ENCODE measurements at regions not wholly inside any gene's neighbourhood (a gene's known extent, or its start where the extent isn't known, plus 50 kb on each side); places are given as distances from the start of the nearest gene placed in this dataset.

- Mint-ChIP-seq H3K27me3 (ENCODE audit: insufficient read depth, unreplicated experiment) (no peaks in the 10 kb centered on the region), H3K36me3 (ENCODE audit: insufficient read depth, unreplicated experiment) (no peaks in the 10 kb centered on the region), H3K4me3 (ENCODE audit: unreplicated experiment) (no peak overlapping the region), H3K9me3 (ENCODE audit: unreplicated experiment) (peaks cover 41% of the 10 kb centered on the region), H3K27ac (ENCODE audit: low read depth, unreplicated experiment) (no peak overlapping the region), H3K4me1 (ENCODE audit: insufficient read depth, unreplicated experiment) (no peaks in the 10 kb centered on the region)
- POLR2A ChIA-PET, result no interaction called here
- no TSS peak for BruUV-seq (replicated peaks)
- intact Hi-C loops (cut with micrococcal nuclease), result no loop called here
- no peak for TF ChIP-seq CTCF (IDR thresholded peaks at IDR 0.05; ENCODE audit: unreplicated experiment)
- CTCF ChIA-PET, result interaction anchor here (1.4 kb wide), 1 partner anchor 378 kb away, joined by 5 read pairs; no protein-coding TSS in a partner anchor
- DNase-seq (ENCODE audit: unreplicated experiment), result no peak
These were observed 98.1 kb upstream of the CCL2 start for GRCh38 chr17:34156741-34157589.

DNA sequence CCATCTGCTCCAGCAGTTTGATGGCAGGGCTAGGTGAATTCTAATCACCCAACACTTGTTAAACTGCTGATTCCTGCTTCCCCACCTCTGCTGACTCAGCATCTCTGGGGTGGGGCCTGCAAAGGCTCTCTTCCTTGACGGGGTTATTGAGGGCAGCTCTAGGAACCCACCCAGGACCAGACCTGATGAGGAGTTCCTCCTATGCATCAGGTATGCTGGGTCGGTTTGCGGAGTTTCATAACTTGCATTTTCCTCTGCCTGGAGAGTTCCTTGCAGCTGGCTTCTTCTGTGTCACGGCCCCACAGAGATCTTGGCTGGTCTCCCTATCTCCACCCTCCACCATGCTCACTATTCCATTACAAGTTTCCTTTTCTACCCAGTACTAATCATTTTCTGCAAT lies 93.4 kb upstream of the CCL2 start:
- no peaks in the 10 kb centered on the region for H3K4me1 Mint-ChIP-seq (ENCODE audit: insufficient read depth, unreplicated experiment)
- H3K27me3 Mint-ChIP-seq (ENCODE audit: insufficient read depth, unreplicated experiment), result no peaks in the 10 kb centered on the region
- no peak for TF ChIP-seq CTCF (IDR thresholded peaks at IDR 0.05; ENCODE audit: unreplicated experiment)
- H3K27ac Mint-ChIP-seq (ENCODE audit: low read depth, unreplicated experiment), result no peak overlapping the region
- BruUV-seq (replicated peaks), result no TSS peak
- intact Hi-C loops (cut with micrococcal nuclease), result no loop called here
- ChIA-PET POLR2A (no interaction called here), CTCF (interaction anchor here (1.1 to 1.8 kb wide), 2 partner anchors 10 to 37 kb away, joined by 3 to 7 read pairs; no protein-coding TSS in a partner anchor)
- no peak overlapping the region for H3K4me3 Mint-ChIP-seq (ENCODE audit: unreplicated experiment)
- H3K9me3 Mint-ChIP-seq (ENCODE audit: unreplicated experiment), result peaks cover 19% of the 10 kb centered on the region
- no peak for DNase-seq (ENCODE audit: unreplicated experiment)
- no peaks in the 10 kb centered on the region for H3K36me3 Mint-ChIP-seq (ENCODE audit: insufficient read depth, unreplicated experiment)

- intact Hi-C loops (cut with micrococcal nuclease), result no loop called here
- Mint-ChIP-seq H3K9me3 (ENCODE audit: unreplicated experiment) (peaks cover 24% of the 10 kb centered on the region), H3K4me1 (ENCODE audit: insufficient read depth, unreplicated experiment) (no peaks in the 10 kb centered on the region), H3K27ac (ENCODE audit: low read depth, unreplicated experiment) (no peak overlapping the region), H3K36me3 (ENCODE audit: insufficient read depth, unreplicated experiment) (no peaks in the 10 kb centered on the region), H3K4me3 (ENCODE audit: unreplicated experiment) (no peak overlapping the region), H3K27me3 (ENCODE audit: insufficient read depth, unreplicated experiment) (no peaks in the 10 kb centered on the region)
- no TSS peak for BruUV-seq (replicated peaks)
- no peak for DNase-seq (ENCODE audit: unreplicated experiment)
- no peak for TF ChIP-seq CTCF (IDR thresholded peaks at IDR 0.05; ENCODE audit: unreplicated experiment)
- CTCF ChIA-PET, result interaction anchor here (0.6 to 1.8 kb wide), 3 partner anchors 8 to 384 kb away, joined by 3 to 7 read pairs (median 3); no protein-coding TSS in a partner anchor
- POLR2A ChIA-PET, result no interaction called here
These were observed 92.0 kb upstream of the CCL2 start for GRCh38 chr17:34163123-34163522.

- Mint-ChIP-seq H3K4me3 (ENCODE audit: unreplicated experiment) (no peak overlapping the region), H3K27ac (ENCODE audit: low read depth, unreplicated experiment) (no peak overlapping the region), H3K36me3 (ENCODE audit: insufficient read depth, unreplicated experiment) (no peaks in the 10 kb centered on the region), H3K27me3 (ENCODE audit: insufficient read depth, unreplicated experiment) (no peaks in the 10 kb centered on the region), H3K4me1 (ENCODE audit: insufficient read depth, unreplicated experiment) (no peaks in the 10 kb centered on the region), H3K9me3 (ENCODE audit: unreplicated experiment) (peaks cover 24% of the 10 kb centered on the region)
- DNase-seq (ENCODE audit: unreplicated experiment), result no peak
- intact Hi-C loops (cut with micrococcal nuclease), result no loop called here
- no peak for TF ChIP-seq CTCF (IDR thresholded peaks at IDR 0.05; ENCODE audit: unreplicated experiment)
- CTCF ChIA-PET, result interaction anchor here (1.0 to 1.8 kb wide), 2 partner anchors 8 to 384 kb away, joined by 3 to 7 read pairs; no protein-coding TSS in a partner anchor
- POLR2A ChIA-PET, result no interaction called here
- BruUV-seq (replicated peaks), result no TSS peak
These were observed 91.4 kb upstream of the CCL2 start for GRCh38 chr17:34163646-34164045.

All from MCF 10A (cell line).